ENCODE measurements at regions not wholly inside any gene's neighbourhood (a gene's known extent, or its start where the extent isn't known, plus 50 kb on each side); places are given as distances from the start of the nearest gene placed in this dataset.

- DNase-seq (ENCODE audit: low read depth, low spot score), result no peak
These were observed 76.2 kb upstream of the ARHGEF7 start for GRCh38 chr13:111038887-111039286.

- no peak for DNase-seq (ENCODE audit: low read depth, low spot score)
These were observed 77.2 kb upstream of the ARHGEF7 start for GRCh38 chr13:111037927-111038326.

GRCh38 chr13:111036665-111037064, 78.4 kb upstream of the ARHGEF7 start:
- DNase-seq (ENCODE audit: low read depth, low spot score), result no peak

- no peak for DNase-seq (ENCODE audit: low read depth, low spot score)
These were observed 79.2 kb upstream of the ARHGEF7 start for GRCh38 chr13:111035861-111036260.

DNA sequence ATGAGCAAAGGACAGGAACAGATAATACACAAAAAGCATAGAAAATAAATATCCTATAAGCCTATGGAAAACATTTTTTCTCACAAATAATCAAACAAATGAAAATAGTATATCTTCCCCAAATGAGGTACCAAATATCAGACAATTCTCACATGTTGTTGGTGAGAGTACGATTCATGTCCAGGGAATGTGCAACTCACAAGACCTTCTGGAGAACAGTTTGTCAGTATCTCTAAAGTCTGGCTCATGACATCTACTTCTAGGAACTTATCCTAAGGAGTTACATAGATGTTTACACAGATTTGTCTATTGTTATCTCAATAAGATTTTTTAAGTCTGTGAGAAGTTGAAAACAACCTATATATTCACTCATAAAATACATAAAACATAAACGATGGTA, 80.3 kb upstream of the ARHGEF7 start:
- no peak for DNase-seq (ENCODE audit: low read depth, low spot score)

- no peak for DNase-seq (ENCODE audit: low read depth, low spot score)
These were observed 81.7 kb upstream of the ARHGEF7 start for GRCh38 chr13:111033172-111034130.

DNA sequence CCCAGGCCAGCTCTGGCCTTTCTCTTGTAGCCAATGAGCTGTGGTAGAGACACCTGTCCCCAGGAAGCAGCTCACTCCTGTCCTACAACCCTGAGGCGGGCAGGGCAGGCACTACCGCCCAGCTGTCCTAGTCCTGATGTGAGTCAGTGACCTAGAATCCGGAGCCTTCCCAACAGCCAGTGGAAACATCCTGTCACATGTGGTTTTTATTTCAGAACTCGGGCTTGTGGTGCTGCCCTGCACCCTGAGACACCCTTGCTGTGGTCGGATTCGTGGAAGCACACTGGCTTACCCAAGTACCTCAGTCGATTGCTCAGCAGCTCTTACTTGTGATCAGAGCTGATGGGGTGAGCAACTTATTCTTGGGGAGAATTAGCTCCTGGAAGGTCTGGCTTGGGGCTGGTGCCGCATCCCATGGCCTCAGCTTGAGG, 83.6 kb upstream of the ARHGEF7 start:
- DNase-seq (ENCODE audit: low read depth, low spot score), result no peak

GRCh38 chr13:111029957-111030609, 85.0 kb upstream of the ARHGEF7 start:
- no peak for DNase-seq (ENCODE audit: low read depth, low spot score)

DNA sequence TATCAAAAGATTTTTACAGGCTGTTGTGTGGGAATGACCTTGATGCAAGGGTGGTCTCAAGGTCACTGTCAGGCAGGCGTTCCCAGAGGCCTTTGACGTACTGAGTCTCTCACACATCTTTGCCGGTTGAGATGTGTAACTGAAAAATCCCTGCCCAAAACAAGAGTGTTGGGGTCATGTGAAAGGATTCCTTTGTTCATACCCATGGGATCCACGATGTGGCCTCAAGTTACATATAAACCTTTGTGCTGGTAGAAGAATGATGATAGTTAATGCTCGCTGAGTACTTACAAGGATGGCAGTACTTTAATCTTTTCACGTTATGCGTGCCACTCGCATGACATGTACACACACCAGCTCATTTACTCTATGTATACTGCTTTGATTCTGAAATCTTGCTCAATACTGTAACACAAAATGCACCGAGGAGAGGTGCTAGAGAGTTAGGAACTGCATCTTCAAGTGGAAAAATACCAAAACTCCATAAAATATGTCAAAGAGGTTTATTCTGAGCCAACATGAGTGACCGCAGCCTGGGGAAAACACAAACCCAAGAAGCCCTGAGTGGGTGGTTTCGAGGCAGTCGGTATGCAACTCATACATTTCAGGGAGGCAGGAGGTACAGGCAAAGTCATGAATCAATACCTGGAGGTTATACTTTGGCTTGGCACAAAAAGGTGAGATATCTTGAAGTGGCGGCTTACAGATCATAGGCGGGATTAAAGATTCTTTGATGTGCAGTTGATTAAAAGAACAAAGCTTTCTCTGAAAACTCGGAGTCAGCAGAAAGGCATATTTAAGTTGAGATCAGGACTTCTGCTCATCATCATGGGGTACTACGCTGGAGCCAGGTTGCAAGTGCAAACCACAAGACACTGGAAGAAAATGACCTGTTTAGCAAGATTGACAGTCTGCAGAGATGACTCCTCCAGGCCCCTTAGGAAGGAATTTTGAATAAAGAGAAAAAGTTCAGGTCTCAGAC, 87.4 kb upstream of the ARHGEF7 start:
- DNase-seq (ENCODE audit: low read depth, low spot score), result no peak

- DNase-seq (ENCODE audit: low read depth, low spot score), result no peak
These were observed 89.8 kb upstream of the ARHGEF7 start for GRCh38 chr13:111025310-111025709.

GRCh38 chr13:111022886-111023285, 92.2 kb upstream of the ARHGEF7 start:
- no peak for DNase-seq (ENCODE audit: low read depth, low spot score)

- no peak for DNase-seq (ENCODE audit: low read depth, low spot score)
These were observed 92.9 kb upstream of the ARHGEF7 start for GRCh38 chr13:111022241-111022640.

DNA sequence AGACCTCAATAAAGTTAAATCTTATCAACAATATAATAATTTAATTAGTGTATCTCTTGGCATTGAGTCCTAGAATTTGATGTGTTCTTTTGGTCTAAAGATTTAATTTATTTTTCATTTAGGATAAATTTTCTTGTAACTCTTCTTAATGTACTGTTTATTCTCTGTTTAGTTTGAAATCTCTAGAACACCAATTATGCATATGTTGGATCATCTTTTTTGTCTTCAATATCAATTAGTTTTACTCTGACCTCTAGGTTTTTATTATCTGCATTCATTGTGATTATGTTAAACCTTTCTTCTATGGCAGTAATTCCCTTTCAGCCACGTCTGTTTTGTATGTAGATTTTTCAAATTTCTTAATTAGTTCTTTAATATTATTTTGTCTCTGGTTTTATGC, 93.8 kb upstream of the ARHGEF7 start:
- no peak for DNase-seq (ENCODE audit: low read depth, low spot score)

- no peak for DNase-seq (ENCODE audit: low read depth, low spot score)
These were observed 94.6 kb upstream of the ARHGEF7 start for GRCh38 chr13:111020546-111020945.

DNA sequence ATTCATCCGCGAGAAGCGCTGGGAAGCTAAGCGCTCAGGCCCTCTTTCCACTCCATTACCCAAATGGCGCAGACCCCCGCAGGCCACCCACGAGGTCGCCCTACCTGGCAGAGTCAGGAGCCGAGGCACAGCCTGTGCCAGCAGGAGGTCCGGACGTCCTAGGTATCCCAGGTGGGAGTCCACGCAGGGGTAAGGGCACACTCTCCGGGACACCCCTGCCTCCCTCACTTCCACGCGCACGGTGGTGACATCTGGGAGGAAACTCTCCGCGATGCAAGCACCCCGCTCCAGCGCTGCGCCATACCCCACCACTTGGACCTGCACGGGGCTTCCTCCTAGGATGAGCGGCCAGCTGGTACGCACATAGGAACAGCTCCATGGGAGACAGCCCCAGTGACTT, 95.1 kb upstream of the ARHGEF7 start:
- DNase-seq (ENCODE audit: low read depth, low spot score), result no peak

GRCh38 chr13:111017755-111018459, 97.2 kb upstream of the ARHGEF7 start:
- no peak for DNase-seq (ENCODE audit: low read depth, low spot score)

DNA sequence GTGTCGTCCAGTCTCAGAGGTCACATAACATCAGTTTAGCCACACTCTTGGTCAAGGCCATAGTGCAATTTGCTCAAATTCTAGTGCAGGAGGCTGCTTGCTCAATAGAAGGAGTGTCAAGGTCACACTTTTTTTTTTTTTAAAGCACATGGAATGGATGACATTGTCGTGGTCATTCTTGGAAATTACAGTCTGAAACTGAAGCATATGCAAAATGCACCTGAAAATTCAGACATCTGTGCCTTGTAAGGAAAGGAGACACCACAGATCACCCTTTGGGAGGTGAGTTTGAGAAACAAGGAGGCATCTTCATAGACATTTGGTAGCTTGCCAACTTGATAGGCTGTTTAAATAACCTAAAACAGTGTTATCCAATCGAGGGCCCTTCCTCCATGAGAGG, 98.3 kb upstream of the ANKRD10 start:
- no peak for DNase-seq (ENCODE audit: low read depth, low spot score)

DNA sequence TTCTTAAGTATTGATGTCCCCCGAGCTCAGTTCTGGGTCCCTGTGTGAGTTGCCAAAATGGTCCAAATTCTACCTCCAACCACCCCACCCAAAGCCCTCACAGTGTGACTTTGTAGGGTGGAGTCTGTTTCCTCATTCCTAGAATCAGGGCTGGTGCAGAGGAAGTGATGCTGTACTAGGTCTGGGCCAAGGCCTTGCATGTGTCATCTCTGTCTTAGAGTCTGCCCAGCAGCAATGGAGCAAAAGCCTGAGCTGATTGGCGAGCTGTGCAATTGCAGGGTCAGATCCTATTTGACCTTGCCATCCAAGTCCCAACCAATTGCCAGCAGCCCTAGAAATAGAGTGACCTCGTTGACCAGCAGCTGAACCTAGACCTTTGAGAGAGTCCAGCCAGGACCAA, 97.0 kb upstream of the ANKRD10 start:
- DNase-seq (ENCODE audit: low read depth, low spot score), result no peak

DNA sequence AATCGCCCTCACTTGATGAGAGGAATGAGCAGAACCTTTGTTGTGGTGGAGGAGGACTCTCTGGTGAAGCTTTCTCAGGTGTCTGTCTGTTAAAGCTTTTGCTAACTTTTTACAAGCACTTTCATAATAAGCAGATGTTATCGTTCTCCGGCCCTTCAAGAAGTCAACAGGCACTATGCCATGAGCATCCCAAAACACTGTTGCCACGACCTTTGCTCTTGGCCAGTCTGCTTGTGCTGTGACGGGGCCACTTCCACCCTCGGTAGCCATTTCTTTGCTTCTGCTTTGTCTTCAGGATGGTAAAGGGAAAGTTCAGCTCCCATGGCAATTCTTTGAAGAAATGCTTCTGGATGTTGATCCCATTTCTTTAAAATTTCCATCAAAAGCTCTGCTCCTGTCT, 93.5 kb upstream of the ANKRD10 start:
- no peak for DNase-seq (ENCODE audit: low read depth, low spot score)

- no peak for DNase-seq (ENCODE audit: low read depth, low spot score)
These were observed 92.3 kb upstream of the ANKRD10 start for GRCh38 chr13:111007209-111007608.

GRCh38 chr13:111006506-111007031, 91.7 kb upstream of the ANKRD10 start:
- DNase-seq (ENCODE audit: low read depth, low spot score), result peak; percentile 23
